NCI-H1092 treated with DMSO at 0.1 percent for 48 hours (cell line): ENCODE measurements at regions not wholly inside any gene's neighbourhood (a gene's known extent, or its start where the extent isn't known, plus 50 kb on each side); places are given as distances from the start of the nearest gene placed in this dataset.

Experiments
- DNase-seq: peaks from one replicate; lab custom pipeline; 2025; lab: John Stamatoyannopoulos, UW

GRCh38 chr6:48057601-48058000 lies 53.4 kb downstream of the PTCHD4 start:
- DNase-seq, result no peak

GRCh38 chr6:48048451-48049146 lies 62.4 kb downstream of the PTCHD4 start:
- no peak for DNase-seq

GRCh38 chr6:48041894-48042293 lies 69.1 kb downstream of the PTCHD4 start:
- DNase-seq, result no peak

GRCh38 chr6:48037946-48038345 lies 73.1 kb downstream of the PTCHD4 start:
- DNase-seq, result no peak

GRCh38 chr6:48036316-48036715 lies 74.7 kb downstream of the PTCHD4 start:
- no peak for DNase-seq

- DNase-seq, result no peak
These were observed 78.8 kb downstream of the PTCHD4 start for GRCh38 chr6:48032151-48032550.

- DNase-seq, result no peak
These were observed 79.3 kb downstream of the PTCHD4 start for GRCh38 chr6:48031711-48032110.

GRCh38 chr6:48027704-48028435 lies 83.1 kb downstream of the PTCHD4 start:
- DNase-seq, result no peak

- DNase-seq, result no peak
These were observed 86.0 kb downstream of the PTCHD4 start for GRCh38 chr6:48024956-48025355.

GRCh38 chr6:48021904-48022303 lies 89.1 kb downstream of the PTCHD4 start:
- DNase-seq, result no peak

GRCh38 chr6:48016020-48016755 lies 94.8 kb downstream of the PTCHD4 start:
- DNase-seq, result no peak

GRCh38 chr6:47992809-47993208 lies 118.2 kb downstream of the PTCHD4 start:
- DNase-seq, result no peak

- no peak for DNase-seq
These were observed 127.5 kb downstream of the PTCHD4 start for GRCh38 chr6:47983491-47983890.

GRCh38 chr6:47977314-47977713 lies 133.7 kb downstream of the PTCHD4 start:
- DNase-seq, result no peak

GRCh38 chr6:47974106-47974505 lies 136.9 kb downstream of the PTCHD4 start:
- DNase-seq, result no peak

GRCh38 chr6:47970826-47971225 lies 140.2 kb downstream of the PTCHD4 start:
- DNase-seq, result no peak

- no peak for DNase-seq
These were observed 143.2 kb downstream of the PTCHD4 start for GRCh38 chr6:47967843-47968242.

GRCh38 chr6:47964969-47965368 lies 146.0 kb downstream of the PTCHD4 start:
- no peak for DNase-seq

- DNase-seq, result no peak
These were observed 158.4 kb downstream of the PTCHD4 start for GRCh38 chr6:47952640-47953039.

GRCh38 chr6:47944846-47945245 lies 163.0 kb downstream of the OPN5 start:
- DNase-seq, result no peak

GRCh38 chr6:47938405-47938804 lies 156.6 kb downstream of the OPN5 start:
- DNase-seq, result no peak

GRCh38 chr6:47936820-47937219 lies 155.0 kb downstream of the OPN5 start:
- no peak for DNase-seq

GRCh38 chr6:47934023-47934422 lies 152.2 kb downstream of the OPN5 start:
- DNase-seq, result no peak
